ENCODE measurements at regions not wholly inside any gene's neighbourhood (a gene's known extent, or its start where the extent isn't known, plus 50 kb on each side); places are given as distances from the start of the nearest gene placed in this dataset.

GRCh38 chr16:60279061-60279665, 1545.0 kb upstream of the GOT2 start:
- H3K4me3 ChIP-seq (ENCODE audit: low read depth, low read length) = no peak overlapping the region
- no peak for TF ChIP-seq CTCF (IDR thresholded peaks at IDR 0.05; ENCODE audit: borderline replicate concordance, insufficient read depth, low read depth, low read length)

DNA sequence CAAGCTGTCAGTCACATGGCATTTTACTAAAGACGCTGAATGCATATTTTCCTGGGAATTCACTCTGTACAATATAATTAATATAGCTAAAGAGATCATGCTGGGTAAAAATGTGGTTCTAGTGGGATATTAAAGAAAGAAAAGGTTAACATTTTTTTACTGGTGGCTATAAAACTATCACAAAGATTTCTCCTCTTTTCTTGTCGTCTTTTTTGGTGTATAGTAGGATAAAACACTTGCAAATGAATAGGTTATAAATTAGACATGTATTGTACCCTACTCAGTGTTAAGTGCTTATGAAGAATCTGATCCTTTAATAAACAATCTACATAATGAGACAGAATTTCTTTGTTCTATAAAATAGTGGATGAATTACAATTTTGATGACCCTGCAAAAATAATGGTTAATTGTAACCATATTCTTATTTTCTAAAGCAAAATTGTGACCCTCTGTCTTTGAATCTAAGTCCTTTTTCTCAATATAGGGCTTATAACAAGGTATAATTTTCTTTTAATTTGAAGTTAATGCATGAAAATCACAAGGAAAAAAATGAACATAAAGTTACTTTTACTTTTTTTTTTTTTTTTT, 1540.4 kb upstream of the GOT2 start:
- no peak overlapping the region for H3K4me3 ChIP-seq (ENCODE audit: low read depth, low read length)
- no peak for TF ChIP-seq CTCF (IDR thresholded peaks at IDR 0.05; ENCODE audit: borderline replicate concordance, insufficient read depth, low read depth, low read length)

DNA sequence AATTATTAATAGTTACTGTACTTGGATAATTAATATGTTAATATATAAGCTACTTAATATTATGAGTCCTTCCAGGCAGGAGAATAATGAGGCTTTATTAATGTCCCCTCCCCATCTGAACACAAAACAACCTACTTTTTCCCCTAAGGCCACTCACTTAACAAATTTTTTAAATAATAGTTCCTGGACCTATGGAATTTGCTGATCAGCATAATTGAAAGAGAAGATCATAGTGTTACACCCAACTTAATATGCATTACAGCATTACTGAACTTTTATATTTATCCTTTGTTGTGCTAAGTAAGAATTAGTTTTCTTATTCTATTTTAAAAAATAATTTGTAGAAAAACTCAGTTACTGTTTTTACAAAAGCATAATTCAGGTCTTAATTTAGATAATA, 1537.7 kb upstream of the GOT2 start:
- no peak for TF ChIP-seq CTCF (IDR thresholded peaks at IDR 0.05; ENCODE audit: borderline replicate concordance, insufficient read depth, low read depth, low read length)

DNA sequence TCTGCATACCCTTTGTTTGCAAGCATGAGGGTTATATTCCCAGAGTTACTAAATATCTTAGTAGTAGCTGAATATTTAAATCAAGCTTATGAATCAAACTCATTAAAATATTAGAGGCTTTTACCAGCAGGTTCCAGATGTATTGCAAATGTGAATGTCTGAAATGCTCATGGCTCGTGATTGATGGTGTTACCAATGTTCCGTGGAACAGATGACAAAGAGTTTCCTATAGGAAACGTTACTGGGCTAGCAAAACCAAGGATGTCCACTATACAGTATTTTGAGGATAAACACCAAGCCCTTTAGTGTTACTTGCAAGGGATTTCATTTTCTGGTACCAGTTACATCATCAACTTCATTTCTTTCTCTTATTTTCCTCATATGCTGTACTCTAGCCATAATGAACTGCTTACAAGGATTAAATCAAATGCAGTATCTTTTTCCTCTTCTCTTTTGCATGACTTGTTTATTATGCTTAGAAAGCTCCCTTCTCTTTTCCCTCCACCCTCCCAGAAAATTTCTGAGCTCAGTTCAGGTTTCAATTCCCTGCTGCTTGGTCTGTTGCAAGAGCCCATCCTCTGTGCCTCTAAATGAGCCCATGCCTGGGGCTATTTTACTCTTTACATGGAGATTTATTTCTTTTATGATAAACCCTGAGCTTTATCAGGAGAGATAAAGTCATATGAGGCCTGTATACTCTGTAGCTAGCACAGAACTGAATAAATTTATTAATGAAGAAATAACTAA, 1537.1 kb upstream of the GOT2 start:
- TF ChIP-seq CTCF (IDR thresholded peaks at IDR 0.05; ENCODE audit: borderline replicate concordance, insufficient read depth, low read depth, low read length) = no peak
- H3K4me3 ChIP-seq (ENCODE audit: low read depth, low read length) = no peak overlapping the region

More for the DNA sequence above, 1537.7 kb upstream of the GOT2 start:
- no peak overlapping the region for H3K4me3 ChIP-seq (ENCODE audit: low read depth, low read length)

DNA sequence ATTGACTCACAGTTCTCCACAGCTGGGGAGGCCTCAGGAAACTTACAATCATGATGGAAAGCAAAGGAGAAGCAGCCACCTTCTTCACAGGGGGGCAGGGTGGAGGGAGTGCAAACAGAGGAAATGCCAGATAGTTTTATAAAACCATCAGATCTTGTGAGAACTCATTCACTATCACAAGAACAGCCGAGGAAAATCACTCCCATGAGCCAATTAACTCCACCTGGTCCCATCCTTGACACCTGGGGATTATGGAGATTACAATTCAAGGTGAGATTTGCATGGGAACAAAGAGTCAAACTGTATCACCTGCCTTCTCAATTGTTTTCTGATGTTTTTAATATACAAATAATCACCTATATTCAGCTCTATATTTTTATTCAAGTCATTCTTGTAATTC, 1527.3 kb upstream of the GOT2 start:
- no peak for TF ChIP-seq CTCF (IDR thresholded peaks at IDR 0.05; ENCODE audit: borderline replicate concordance, insufficient read depth, low read depth, low read length)
- H3K4me3 ChIP-seq (ENCODE audit: low read depth, low read length) = no peak overlapping the region

GRCh38 chr16:60259956-60260355, 1525.8 kb upstream of the GOT2 start:
- TF ChIP-seq CTCF (IDR thresholded peaks at IDR 0.05; ENCODE audit: borderline replicate concordance, insufficient read depth, low read depth, low read length) = no peak
- H3K4me3 ChIP-seq (ENCODE audit: low read depth, low read length) = no peak overlapping the region

DNA sequence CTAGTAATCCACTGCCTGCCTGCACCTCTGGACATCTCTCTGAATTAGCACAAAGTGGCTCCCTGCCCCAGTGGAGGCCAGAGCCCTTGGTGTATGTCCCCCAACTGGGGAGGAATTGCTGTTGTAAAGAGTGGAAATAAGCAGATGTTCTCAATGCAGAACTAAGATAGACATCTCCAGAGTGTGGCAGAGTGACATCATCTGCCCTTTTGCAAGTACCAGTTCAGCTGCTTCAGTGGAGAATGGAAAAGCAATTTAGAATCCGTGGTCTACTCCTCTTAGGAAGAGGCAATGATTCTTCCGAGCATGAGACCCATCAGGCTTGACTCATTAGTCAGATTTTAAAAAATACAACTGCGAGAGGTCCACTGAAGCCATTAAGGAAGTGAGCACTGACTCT, 1512.0 kb upstream of the GOT2 start:
- no peak for TF ChIP-seq CTCF (IDR thresholded peaks at IDR 0.05; ENCODE audit: borderline replicate concordance, insufficient read depth, low read depth, low read length)
- H3K4me3 ChIP-seq (ENCODE audit: low read depth, low read length) = no peak overlapping the region
